Germinal center (tissue), 1 donor: ENCODE measurements at regions not wholly inside any gene's neighbourhood (a gene's known extent, or its start where the extent isn't known, plus 50 kb on each side); places are given as distances from the start of the nearest gene placed in this dataset.
"Not testable (repeated sequence)": the region's sequence is repeated elsewhere in the genome, so short reads cannot be mapped to it uniquely, and the experiment has no call there.

ENCODE experiments used
- DNase-seq: peaks from one replicate; pipeline ENCODE4 v3.0.0; 2012; ENCODE audit warnings: mixed read lengths, low spot score

GRCh38 chr14:38705220-38705619 lies 397.8 kb downstream of the SEC23A start:
- no peak for DNase-seq

DNA sequence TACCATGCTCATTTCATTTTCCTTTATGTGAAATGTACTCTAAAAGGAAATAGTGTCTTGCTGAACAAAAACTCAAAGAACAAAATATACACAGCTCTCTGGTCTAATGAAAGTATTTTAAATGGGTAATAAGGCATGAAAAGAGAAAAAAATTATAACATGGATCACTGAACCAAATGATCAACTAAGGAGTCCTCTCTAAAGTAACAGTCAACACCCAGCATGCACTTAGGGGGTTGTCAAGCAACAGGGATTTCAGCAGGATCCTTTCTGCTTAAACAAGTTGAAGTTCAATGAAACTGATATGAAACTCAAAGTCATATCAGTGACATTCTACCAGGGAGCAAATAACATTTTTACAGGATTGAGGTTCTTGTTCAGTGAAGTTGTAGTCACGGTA lies 398.8 kb downstream of the SEC23A start:
- DNase-seq, result no peak

DNA sequence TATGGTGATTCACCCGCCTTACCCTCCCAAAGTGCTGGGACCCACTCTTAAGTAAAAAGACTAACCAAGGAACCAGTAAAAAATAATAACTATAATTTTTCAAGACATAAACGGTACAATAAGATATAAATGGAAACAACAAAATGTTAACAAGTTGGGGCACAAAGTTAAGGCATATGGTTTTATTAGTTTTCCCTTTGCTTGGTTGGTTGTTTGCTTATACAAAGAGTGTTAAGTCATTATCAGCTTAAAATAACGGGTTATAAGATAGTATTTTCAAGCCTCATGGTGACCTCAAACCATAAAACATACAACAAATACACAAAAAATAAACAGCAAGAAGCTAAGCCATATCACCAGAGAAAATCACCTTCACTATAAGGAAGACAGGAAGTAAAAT lies 406.1 kb downstream of the SEC23A start:
- DNase-seq, result no peak

- no peak for DNase-seq
Observed at GRCh38 chr14:38693423-38693822, 409.6 kb downstream of the SEC23A start.

DNA sequence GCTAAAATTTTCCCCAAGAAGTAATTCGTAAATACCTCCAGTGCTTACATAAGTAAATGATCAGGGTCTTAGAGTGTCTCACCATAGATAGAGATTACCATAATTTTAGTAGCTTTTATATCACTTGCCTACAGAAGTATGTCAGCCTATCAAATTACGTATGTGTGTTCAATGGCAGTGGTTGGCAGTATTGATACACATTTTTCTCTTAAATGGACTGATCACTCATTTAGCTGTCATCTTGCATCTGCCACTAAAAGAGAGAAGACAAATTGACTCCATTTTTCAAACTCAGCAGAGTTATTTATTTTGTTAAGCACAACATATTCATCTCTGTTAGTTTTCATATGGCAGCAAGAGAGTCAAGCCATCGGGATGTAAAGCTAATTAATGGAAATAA lies 413.1 kb upstream of the CLEC14A start:
- DNase-seq, result no peak

DNA sequence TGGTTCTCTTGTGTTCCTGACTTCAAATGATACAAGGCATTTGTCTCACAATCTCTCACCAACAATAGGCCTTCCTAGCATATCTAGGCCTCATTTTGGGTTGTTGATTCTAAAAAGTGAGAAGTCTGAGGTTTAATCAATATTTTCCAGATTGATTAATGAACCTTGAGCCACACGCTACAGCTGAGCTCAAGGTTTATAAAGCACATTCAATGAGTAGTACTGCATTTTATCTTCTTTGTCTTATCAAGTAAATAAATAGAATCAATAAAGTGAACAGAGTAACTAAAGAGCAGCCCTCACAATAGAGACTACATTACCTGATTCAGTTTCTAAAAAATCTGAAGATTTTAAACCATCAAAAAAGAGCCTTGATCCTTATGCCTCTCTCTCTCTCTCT lies 407.5 kb upstream of the CLEC14A start:
- DNase-seq, result no peak

GRCh38 chr14:38662781-38663180 lies 406.9 kb upstream of the CLEC14A start:
- no peak for DNase-seq

DNA sequence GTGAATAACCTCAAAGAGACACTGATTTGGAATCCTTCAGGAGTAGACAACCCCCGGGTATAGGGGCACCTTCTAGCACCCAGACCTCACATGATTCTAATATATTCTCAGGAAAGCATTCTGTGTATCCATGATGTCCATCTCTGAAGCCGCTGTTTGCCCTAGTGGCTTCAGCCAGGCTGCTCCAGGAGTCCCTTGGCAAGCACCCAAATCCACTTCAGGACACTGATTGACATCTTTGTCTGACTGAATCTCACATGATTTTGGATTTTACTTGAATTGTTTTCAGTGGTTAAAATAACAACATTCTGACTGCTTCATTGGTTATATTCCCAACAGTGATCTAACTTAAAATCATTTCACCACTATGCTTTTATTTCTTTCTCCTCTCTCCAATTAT lies 390.5 kb upstream of the CLEC14A start:
- DNase-seq, result no peak

- not testable (repeated sequence) for DNase-seq
Observed at GRCh38 chr14:38634913-38635312, 379.0 kb upstream of the CLEC14A start.

- no peak for DNase-seq
Observed at GRCh38 chr14:38629412-38629811, 373.5 kb upstream of the CLEC14A start.

GRCh38 chr14:38627163-38627562 lies 371.3 kb upstream of the CLEC14A start:
- no peak for DNase-seq

DNA sequence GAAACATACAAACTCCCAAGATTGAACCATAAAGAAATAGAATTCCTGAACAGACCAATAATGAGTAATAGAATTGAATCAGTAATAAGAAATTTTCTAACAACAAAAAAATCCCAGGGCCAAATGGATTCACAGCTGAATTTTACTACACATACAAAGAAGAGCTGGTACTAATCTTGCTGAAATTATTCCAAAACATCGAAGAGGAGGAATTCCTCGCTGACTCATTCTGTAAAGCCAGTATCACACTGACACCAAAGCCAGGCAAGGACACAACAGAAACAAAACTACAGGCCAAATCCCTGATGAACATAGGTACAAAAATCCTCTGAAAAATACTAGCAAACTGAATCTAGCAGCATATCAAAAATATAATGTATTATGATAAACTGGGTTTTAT lies 367.8 kb upstream of the CLEC14A start:
- no peak for DNase-seq

- DNase-seq, result no peak
Observed at GRCh38 chr14:38618514-38618913, 362.6 kb upstream of the CLEC14A start.

DNA sequence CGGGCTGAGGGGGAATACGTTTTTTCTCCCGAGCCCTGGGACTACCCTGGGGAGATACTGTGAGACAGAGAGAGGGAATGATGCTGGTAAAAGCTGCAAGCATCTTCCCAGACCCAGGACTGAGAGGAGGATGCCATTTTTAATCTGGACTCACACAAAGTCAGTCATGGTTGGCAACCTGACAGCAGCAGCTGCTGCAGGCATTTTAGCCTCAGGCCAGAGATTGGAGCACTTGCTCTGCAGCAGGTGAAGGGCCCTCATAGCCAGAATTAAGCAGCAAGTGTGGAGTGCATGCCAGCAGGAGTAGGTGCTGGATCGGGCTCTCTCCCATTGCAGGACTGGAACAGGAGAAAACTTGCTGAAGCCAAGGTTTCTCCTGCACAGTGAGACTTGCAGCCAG lies 361.1 kb upstream of the CLEC14A start:
- DNase-seq, result no peak

DNA sequence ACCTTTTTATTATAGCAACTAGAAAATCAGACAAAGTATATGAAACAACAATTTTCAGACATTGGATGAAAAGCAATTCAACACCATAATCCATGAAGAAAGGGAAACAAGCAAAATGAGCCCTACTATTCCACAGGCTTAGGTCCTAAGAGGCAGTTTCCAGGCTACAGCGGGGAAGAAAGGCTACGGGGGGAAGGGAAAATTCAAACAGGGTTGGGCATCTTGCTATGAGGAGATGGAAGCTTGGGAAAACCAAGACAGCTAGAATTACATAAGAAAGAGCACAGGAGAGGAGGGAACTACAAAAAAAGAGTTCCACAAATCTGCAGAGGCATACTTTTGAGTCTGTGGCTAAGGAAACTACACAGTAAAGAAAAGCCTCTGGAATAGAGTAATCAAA lies 356.0 kb upstream of the CLEC14A start:
- DNase-seq, result no peak

DNA sequence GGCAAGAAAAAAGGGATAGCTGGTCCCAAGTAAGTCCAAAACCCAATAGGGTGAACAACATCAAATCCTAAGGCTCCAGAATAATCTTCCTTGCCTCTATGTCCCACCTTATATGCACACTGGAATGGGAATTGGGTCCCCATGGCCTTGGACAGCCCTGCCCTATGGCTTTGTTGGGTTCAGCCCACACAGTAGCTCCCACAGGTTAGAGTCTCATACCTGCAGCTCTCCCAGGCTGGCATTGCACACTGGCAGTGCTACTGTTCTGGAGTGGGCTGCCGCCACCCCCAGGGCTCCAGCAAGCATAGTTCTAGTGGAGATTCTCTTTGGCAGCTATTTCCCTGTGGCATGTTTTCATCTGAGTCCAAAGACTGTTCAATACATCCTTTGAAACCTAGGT lies 352.4 kb upstream of the CLEC14A start:
- DNase-seq, result no peak

DNA sequence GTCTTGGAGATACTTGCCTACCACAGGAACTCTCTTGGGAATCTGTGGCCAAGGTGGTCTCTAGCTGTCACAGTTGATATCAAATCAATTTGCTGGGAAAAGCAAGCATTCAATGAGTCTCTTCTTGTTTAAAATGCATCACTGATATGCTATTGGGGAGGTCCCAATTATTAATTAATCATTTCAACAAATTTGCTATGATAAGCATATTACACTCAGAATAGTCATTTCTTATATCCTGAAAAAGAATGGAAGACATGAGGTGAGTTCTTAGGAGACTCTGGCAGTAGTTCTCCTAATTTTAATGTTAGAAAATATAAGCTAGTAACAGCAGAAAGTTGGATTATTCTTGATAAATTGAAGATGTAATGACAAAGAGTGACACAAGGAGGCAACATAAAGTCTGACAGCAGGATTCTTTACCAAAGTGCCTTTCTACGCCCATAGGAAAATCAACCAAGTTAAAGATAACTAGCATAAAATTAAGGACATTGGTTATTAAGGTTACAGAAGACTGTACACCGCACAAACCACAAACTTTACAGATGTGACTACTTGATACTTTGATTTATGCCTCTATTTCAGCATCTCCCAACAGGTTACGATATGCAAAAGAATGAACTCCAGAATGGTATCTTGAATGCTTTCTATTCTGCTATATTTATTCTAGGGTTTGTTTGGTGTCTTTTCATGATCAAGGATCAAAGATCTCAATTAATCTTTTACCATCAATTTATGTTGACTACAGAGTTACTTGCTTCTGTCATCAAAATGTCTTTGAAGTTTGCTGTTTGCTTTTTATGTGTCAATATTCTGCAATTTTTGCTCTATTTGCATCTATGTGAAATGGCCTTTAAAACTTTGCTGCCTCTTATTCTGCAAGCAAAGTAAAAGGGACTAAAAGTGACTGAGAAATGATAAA lies 349.6 kb upstream of the CLEC14A start:
- no peak for DNase-seq

DNA sequence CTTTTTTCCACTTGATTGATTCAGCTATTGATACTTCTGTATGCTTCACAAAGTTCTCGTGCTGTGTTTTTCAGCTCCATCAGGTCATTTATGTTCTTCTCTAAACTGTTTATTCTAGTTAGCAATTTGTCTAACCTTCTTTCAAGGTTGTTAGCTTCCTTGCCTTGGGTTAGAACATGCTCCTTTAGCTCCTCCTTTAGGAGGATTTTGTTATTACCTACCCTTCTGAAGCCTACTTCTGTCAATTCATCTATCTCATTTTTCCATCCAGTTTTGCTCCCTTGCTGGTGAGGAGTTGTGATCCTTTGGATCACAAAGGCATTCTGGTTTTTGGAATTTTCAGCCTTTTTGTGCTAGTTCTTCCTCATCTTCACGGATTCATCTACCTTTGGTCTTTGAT lies 344.7 kb upstream of the CLEC14A start:
- DNase-seq, result not testable (repeated sequence)

DNA sequence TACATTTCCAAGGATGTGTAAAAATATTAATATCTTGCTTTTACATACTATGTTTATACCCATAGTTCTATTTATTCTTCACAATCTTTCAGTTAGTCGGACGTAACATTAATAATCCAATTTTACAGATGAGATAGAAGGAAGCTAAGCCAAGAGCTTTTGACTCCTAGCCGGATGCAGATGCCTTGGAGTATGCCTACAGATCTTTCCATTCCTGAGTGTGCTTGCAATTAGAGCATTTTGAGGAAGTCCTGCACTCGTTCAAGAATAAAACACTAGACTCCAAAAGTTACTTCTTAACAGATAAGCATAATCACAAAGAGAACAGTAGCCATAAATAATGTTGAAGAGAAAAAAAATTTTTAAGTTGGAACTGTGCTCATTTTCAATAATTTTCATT lies 337.6 kb upstream of the CLEC14A start:
- DNase-seq, result no peak

DNA sequence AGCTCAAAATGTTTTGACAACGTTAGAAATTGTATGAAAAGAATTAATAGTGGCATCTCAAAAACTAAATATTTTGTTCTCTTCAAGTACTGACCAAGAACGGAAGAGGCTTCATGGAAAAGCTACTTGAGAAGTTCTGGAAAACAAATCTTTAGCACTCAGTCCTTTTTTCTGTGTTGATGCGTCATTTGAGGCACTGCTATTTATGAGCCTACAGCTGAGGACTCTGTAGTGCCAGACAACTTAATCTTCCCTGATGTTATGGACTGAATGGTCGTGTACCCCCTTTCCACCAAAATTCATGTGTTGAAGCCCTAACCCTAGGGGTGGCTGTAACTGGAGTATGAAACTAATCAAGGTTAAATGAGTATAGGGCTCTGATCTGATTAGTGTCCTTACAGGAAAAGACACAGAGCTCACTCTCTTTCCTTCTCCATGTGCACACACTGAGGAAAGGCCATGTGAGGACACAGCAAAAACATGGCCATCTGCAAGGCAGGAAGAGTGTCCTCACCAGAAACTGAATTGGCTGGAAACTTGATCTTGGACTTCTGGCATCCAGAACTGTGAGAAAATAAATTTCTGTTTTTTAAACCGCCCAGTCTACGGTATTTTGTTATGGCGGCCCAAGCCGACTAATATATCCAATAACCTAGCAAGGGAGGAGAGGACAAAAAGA lies 337.0 kb upstream of the CLEC14A start:
- no peak for DNase-seq

DNA sequence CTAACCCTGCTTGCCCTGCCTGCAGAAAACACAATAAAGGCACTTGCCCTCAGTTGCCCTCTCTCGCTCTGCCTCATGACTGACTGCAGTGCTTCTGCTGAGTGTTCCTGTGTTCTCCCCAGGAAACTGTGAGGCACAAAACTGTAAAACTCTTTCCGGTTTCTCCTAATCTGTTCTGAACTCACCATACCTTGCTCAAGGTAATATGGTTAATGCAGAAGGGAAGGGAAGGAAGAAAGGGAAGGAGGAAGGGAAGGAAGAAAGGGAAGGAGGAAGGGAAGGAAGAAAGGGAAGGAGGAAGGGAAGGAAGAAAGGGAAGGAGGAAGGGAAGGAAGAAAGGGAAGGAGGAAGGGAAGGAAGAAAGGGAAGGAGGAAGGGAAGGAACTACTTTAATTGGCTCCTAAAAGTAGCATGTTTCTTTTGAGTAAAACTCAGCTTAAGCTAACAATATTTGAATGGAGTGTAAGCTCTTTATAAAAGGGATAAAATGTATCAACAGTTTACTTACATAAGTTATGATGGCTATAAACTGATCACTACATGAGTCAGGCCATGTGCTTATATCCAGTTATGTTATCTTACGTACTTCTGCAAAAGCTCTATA lies 334.0 kb upstream of the CLEC14A start:
- no peak for DNase-seq

- no peak for DNase-seq
Observed at GRCh38 chr14:38583471-38583870, 327.6 kb upstream of the CLEC14A start.

DNA sequence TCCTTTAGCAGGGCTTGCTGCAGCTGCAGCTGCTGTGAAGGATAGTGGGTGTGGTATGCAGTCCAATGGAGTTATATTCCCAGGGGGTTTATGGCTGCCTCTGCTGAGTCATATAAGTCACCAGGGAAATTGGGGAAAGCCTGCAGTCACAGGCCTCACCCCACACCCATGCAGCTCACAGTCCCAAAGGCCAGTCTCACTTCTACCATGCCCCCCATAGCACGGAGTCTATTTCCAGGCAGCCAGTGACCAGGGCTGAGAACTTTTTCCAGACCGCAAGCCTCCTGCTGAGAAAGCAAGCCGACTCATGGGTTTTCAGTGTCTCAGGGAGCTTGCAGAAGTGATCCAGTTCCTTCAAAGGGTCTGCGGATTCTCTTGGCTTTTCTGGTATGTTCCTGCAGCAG lies 322.4 kb upstream of the CLEC14A start:
- no peak for DNase-seq
